GM13977 (cell line): ENCODE measurements at regions not wholly inside any gene's neighbourhood (a gene's known extent, or its start where the extent isn't known, plus 50 kb on each side); places are given as distances from the start of the nearest gene placed in this dataset.

Experiments used
- DNase-seq: peaks from one replicate; pipeline ENCODE4 v3.0.0; 2012; ENCODE audit warnings: low spot score
- CTCF ChIP-seq: IDR thresholded peaks from 2 replicates; pipeline ENCODE4 v1.5.1; 2012; ENCODE audit warnings: mild to moderate bottlenecking, control low read depth; ENCODE audit not compliant: insufficient read depth; ENCODE audit errors: extremely low read depth, missing control alignments
- in situ Hi-C: fragments of 300-500 bp; cut with MboI; formaldehyde crosslinking; loops from one replicate; pipeline ENCODE4 v1.12.0; 2022; ENCODE audit warnings: low sequenced_read_pairs, low pct_unique_long_range_greater_than_20kb, mixed read lengths, inconsistent platforms; ENCODE audit not compliant: unreplicated experiment

- DNase-seq = no peak
- in situ Hi-C loops = no loop called here
- TF ChIP-seq CTCF = no peak
Measured at GRCh38 chrX:113747274-113747973, 836.5 kb upstream of the HTR2C start.

- no peak for TF ChIP-seq CTCF
- in situ Hi-C loops = no loop called here
- no peak for DNase-seq
Measured at GRCh38 chrX:113743069-113743468, 840.8 kb upstream of the HTR2C start.

DNA sequence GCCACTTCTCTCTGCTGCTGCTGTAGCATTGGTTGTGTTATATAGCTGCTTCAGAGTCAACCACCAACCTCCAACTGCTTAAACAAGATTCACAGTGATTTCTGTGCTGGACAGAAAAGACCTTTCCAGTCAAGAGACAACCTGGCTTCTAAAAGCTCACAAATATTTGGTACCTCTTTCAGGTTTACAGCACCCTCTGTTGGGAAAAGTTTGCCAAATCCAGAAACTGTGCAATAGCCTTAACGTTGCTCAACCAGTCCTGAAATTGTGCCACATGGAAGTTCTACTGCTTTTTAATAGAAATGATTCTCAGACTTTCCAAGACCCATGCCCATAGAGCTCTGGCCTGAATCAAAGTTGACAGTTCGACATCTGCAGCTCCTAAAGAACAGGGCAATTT is 842.1 kb upstream of the HTR2C start:
- no peak for TF ChIP-seq CTCF
- no peak for DNase-seq
- in situ Hi-C loops = no loop called here

GRCh38 chrX:113728937-113729336 is 854.9 kb upstream of the HTR2C start:
- no peak for TF ChIP-seq CTCF
- DNase-seq = no peak
- in situ Hi-C loops = no loop called here

DNA sequence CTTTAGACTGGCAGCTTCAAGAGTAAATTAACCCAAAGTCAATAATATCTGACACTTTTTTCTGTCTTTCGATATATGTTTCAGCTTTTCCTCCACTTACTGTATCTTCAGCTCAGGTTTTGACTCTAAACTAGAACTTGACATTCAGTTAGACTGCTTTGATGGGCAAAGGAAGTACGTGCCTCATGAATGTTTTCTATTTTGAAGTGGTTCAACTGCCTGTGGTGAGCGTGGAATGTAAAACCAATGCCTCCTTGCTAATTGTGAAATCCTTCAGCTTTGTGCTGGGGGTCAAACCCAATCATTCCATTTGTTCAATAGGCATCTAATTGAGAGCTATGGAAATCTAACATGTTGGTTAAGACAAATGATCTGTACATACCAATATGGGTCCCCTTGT is 857.0 kb upstream of the HTR2C start:
- no peak for TF ChIP-seq CTCF
- in situ Hi-C loops = no loop called here
- no peak for DNase-seq

GRCh38 chrX:113726466-113726865 is 857.4 kb upstream of the HTR2C start:
- DNase-seq = no peak
- TF ChIP-seq CTCF = no peak
- in situ Hi-C loops = no loop called here
